Neuronal stem cell (in vitro differentiated cells): ENCODE measurements at regions not wholly inside any gene's neighbourhood (a gene's known extent, or its start where the extent isn't known, plus 50 kb on each side); places are given as distances from the start of the nearest gene placed in this dataset.
"Not testable (repeated sequence)": the region's sequence is repeated elsewhere in the genome, so short reads cannot be mapped to it uniquely, and the experiment has no call there.

Experiments
- DNase-seq: peaks from one replicate; pipeline ENCODE4 v3.0.0-alpha.2; 2013; ENCODE audit warnings: low spot score
- H2AFZ ChIP-seq: one replicate; pipeline ENCODE4 v1.6.1; 2013; ENCODE audit warnings: mild to moderate bottlenecking, low read length, inconsistent platforms
- H2AK5ac ChIP-seq: 2 replicates; pipeline ENCODE4 v1.6.1; 2013; ENCODE audit warnings: low read depth, mild to moderate bottlenecking, inconsistent platforms, low read length, moderate library complexity, mixed read lengths
- H2BK120ac ChIP-seq: 2 replicates; pipeline ENCODE4 v1.6.1; 2013; ENCODE audit warnings: low read depth, mild to moderate bottlenecking, inconsistent platforms, low read length, moderate library complexity, mixed read lengths
- H2BK12ac ChIP-seq: one replicate; pipeline ENCODE4 v1.6.1; 2013; ENCODE audit warnings: low read length, inconsistent platforms
- H2BK15ac ChIP-seq: 2 replicates; pipeline ENCODE4 v1.6.1; 2013; ENCODE audit warnings: mild to moderate bottlenecking, low read length, inconsistent platforms, mixed read lengths
- H2BK5ac ChIP-seq: one replicate; pipeline ENCODE4 v1.6.1; 2013; ENCODE audit warnings: inconsistent platforms, mild to moderate bottlenecking, low read length, moderate library complexity
- H3K14ac ChIP-seq: one replicate; pipeline ENCODE4 v1.6.1; 2013; ENCODE audit warnings: low read length, inconsistent platforms
- H3K18ac ChIP-seq: 2 replicates; pipeline ENCODE4 v1.6.1; 2013; ENCODE audit warnings: low read length, inconsistent platforms
- H3K23ac ChIP-seq: 2 replicates; pipeline ENCODE4 v1.6.1; 2013; ENCODE audit warnings: low read depth, mild to moderate bottlenecking, mixed read lengths, low read length, inconsistent platforms; ENCODE audit not compliant: poor library complexity
- H3K27ac ChIP-seq: replicated peaks from 3 replicates; pipeline ENCODE4 v1.5.1; 2013; ENCODE audit warnings: low read length, inconsistent platforms
- H3K27me3 ChIP-seq, 3 experiments: 2 replicates each; pipeline ENCODE4 v1.6.1; 2013; ENCODE audit warnings: low read length in 3 of 3, mild to moderate bottlenecking in 2 of 3, inconsistent platforms in 1 of 3, low read depth in 1 of 3, mixed read lengths in 1 of 3, moderate library complexity in 1 of 3; ENCODE audit not compliant: control insufficient read depth in 3 of 3, insufficient read depth in 3 of 3
- H3K36me3 ChIP-seq, 2 donors: replicated peaks in 1 of 2; 2 replicates each; pipeline ENCODE4 v1.6.1; 2013; ENCODE audit warnings: low read length in 2 of 2; ENCODE audit not compliant: control insufficient read depth in 2 of 2, insufficient read depth in 2 of 2
- H3K4ac ChIP-seq: 2 replicates; pipeline ENCODE4 v1.6.1; 2013; ENCODE audit warnings: inconsistent platforms, mild to moderate bottlenecking, low read length, moderate library complexity
- H3K4me1 ChIP-seq, 2 donors: 1 replicate in 1 of 2; 2 replicates in 1 of 2; pipeline ENCODE4 v1.6.1; 2013; ENCODE audit warnings: low read length in 2 of 2, low read depth in 1 of 2; ENCODE audit not compliant: control insufficient read depth in 2 of 2, insufficient read depth in 1 of 2
- H3K4me2 ChIP-seq: one replicate; pipeline ENCODE4 v1.6.1; 2013; ENCODE audit warnings: mild to moderate bottlenecking, low read length, inconsistent platforms; ENCODE audit not compliant: insufficient read depth, poor library complexity, severe bottlenecking
- H3K4me3 ChIP-seq, 2 donors: 2 replicates each; pipeline ENCODE4 v1.5.1; 2013; ENCODE audit warnings: low read length in 2 of 2, mild to moderate bottlenecking in 2 of 2, inconsistent platforms in 1 of 2, moderate library complexity in 1 of 2
- H3K79me1 ChIP-seq: one replicate; pipeline ENCODE4 v1.6.1; 2013; ENCODE audit warnings: low read depth, mild to moderate bottlenecking, inconsistent platforms, low read length, moderate library complexity
- H3K9ac ChIP-seq: one replicate; pipeline ENCODE4 v1.6.1; 2013; ENCODE audit warnings: mild to moderate bottlenecking, low read depth, low read length, inconsistent platforms; ENCODE audit not compliant: poor library complexity
- H3K9me3 ChIP-seq, 2 donors: replicated peaks in 1 of 2; 2 replicates each; pipeline versions ENCODE3 to v1.6.1; 2013; ENCODE audit warnings: low read length in 2 of 2, mild to moderate bottlenecking in 2 of 2, inconsistent platforms in 1 of 2, low read depth in 1 of 2, mixed read lengths in 1 of 2, moderate library complexity in 1 of 2; ENCODE audit not compliant: control insufficient read depth in 2 of 2, insufficient read depth in 1 of 2
- H4K8ac ChIP-seq: one replicate; pipeline ENCODE4 v1.6.1; 2013; ENCODE audit warnings: low read depth, mild to moderate bottlenecking, inconsistent platforms, low read length, moderate library complexity
- H4K91ac ChIP-seq: one replicate; pipeline ENCODE4 v1.6.1; 2013; ENCODE audit warnings: low read length, low read depth, mild to moderate bottlenecking, inconsistent platforms; ENCODE audit not compliant: poor library complexity
- WGBS, 2 donors: extraction: QIAGEN DNeasy Blood & Tissue Kit; methylation state at CpG; one replicate each; pipeline ENCODE4 v1.1.7; 2013; ENCODE audit warnings: missing lambda C conversion rate in 2 of 2, mixed read lengths in 1 of 2; ENCODE audit not compliant: insufficient read length in 2 of 2, insufficient replicate concordance in 1 of 2; ENCODE audit errors: extremely low coverage in 2 of 2; 5-methylcytosine and 5-hydroxymethylcytosine counted together

- H3K4ac ChIP-seq, H3K79me1 ChIP-seq, H2AK5ac ChIP-seq, H3K36me3 ChIP-seq, H3K4me2 ChIP-seq, H3K23ac ChIP-seq, H3K27ac ChIP-seq, H3K14ac ChIP-seq, H2BK15ac ChIP-seq, H4K8ac ChIP-seq, H3K4me1 ChIP-seq, H2AFZ ChIP-seq, DNase-seq, H4K91ac ChIP-seq, H2BK12ac ChIP-seq, H3K27me3 ChIP-seq, H3K18ac ChIP-seq, H3K9ac ChIP-seq, H3K9me3 ChIP-seq, H2BK5ac ChIP-seq, H3K4me3 ChIP-seq, H2BK120ac ChIP-seq: not testable (repeated sequence)
- WGBS, 2 donors, result no CpG with 5 or more reads among the region's 12 CpGs
These were observed 156.3 kb downstream of the LAT start for GRCh38 chr16:29141121-29141520.

- H3K4ac ChIP-seq, H2BK15ac ChIP-seq, H3K79me1 ChIP-seq, H2BK120ac ChIP-seq, H3K18ac ChIP-seq, H3K27ac ChIP-seq, H3K4me1 ChIP-seq, H3K14ac ChIP-seq, H2AK5ac ChIP-seq, H3K27me3 ChIP-seq, H2BK12ac ChIP-seq, H4K8ac ChIP-seq, H3K9me3 ChIP-seq, DNase-seq, H3K9ac ChIP-seq, H2BK5ac ChIP-seq, H3K4me3 ChIP-seq, H4K91ac ChIP-seq, H3K4me2 ChIP-seq, H3K23ac ChIP-seq, H3K36me3 ChIP-seq: not testable (repeated sequence)
- no CpG with 5 or more reads among the region's 44 CpGs for WGBS, 2 donors
- H2AFZ ChIP-seq, result peak overlapping the region; percentile 6
These were observed 155.3 kb downstream of the LAT start for GRCh38 chr16:29139901-29140855.

GRCh38 chr16:29139261-29139802 lies 154.5 kb downstream of the LAT start:
- no peak overlapping the region for H3K9ac ChIP-seq
- no peak overlapping the region for H2BK12ac ChIP-seq

GRCh38 chr16:29138698-29139097 lies 153.8 kb downstream of the LAT start:
- not testable (repeated sequence) for H3K9ac ChIP-seq, H3K14ac ChIP-seq, H2BK5ac ChIP-seq, H3K4me1 ChIP-seq, H3K9me3 ChIP-seq, H3K4me2 ChIP-seq, H3K79me1 ChIP-seq, H4K91ac ChIP-seq, H3K36me3 ChIP-seq, H2BK12ac ChIP-seq, H3K23ac ChIP-seq, H4K8ac ChIP-seq, H3K27me3 ChIP-seq, H2BK15ac ChIP-seq, DNase-seq, H3K4me3 ChIP-seq, H3K27ac ChIP-seq, H3K4ac ChIP-seq, H2BK120ac ChIP-seq, H2AFZ ChIP-seq
- peak overlapping the region; percentile 37 for H2AK5ac ChIP-seq
- peak overlapping the region; percentile 87 for H3K18ac ChIP-seq
- no CpG with 5 or more reads among the region's 11 CpGs for WGBS, 2 donors

More at GRCh38 chr16:29139261-29139802, 154.5 kb downstream of the LAT start:
- Histone ChIP-seq H3K79me1 (no peaks in the 10 kb centered on the region), H3K14ac (no peak overlapping the region), H2AFZ (peak overlapping the region; percentile 51), H3K27me3 (no peaks in the 10 kb centered on the region), H3K18ac (peak overlapping the region; percentile 91), H4K91ac (no peak overlapping the region), H3K4me1 (peaks cover 7 to 9% of the 10 kb centered on the region in 2 donors), H4K8ac (no peak overlapping the region), H3K36me3 (no peaks in the 10 kb centered on the region), H3K27ac (no peak overlapping the region), H2BK5ac (no peak overlapping the region), H3K4ac (no peak overlapping the region), H2BK120ac (no peak overlapping the region), H3K9me3 (no peaks in the 10 kb centered on the region), H2BK15ac (no peak overlapping the region), H3K4me3 (no peak overlapping the region), H2AK5ac (no peak overlapping the region), H3K4me2 (no peak overlapping the region), H3K23ac (no peak overlapping the region)
- WGBS, 2 donors, result no CpG with 5 or more reads among the region's 17 CpGs
- no peak for DNase-seq
